ENCODE measurements at regions not wholly inside any gene's neighbourhood (a gene's known extent, or its start where the extent isn't known, plus 50 kb on each side); places are given as distances from the start of the nearest gene placed in this dataset.

DNA sequence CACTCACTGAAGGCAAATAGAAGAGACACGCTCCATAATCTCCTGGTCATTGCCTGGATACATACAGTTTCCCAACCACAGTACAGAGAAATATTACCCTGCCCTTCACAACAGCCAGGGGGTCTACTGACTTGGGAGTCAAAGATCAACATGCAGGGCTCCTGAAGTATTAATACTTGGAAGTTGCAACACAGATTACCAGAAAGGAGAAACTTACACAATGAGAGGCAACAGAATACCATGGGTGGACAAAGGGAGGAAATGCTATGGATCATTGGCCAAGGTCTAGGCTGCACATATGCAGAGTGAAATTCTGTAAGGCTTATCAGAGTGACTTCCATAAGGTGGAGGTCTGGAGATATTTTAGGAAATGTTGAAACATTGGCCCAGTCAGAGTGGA is 267.9 kb upstream of the FAT3 start:
- no peak for DNase-seq (ENCODE audit: low spot score)

DNA sequence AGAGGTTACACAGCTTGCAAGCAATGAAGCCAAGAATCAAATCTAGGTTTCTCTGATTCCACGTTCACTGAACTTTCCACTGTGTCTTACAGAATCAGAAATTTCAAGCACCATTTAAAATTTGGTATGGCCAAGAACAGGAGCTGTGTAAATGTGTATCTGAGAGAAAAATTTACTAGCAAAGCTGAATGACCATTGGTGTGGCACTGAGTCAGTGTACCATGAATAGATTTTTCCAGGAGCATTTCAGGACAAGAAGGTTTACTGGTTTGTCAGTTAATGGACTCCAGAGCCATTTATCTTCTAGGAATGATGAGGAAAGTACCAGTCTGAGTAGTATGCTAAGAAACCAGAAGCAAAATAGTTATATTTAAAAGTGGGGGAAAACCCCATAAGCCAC is 269.4 kb upstream of the FAT3 start:
- DNase-seq (ENCODE audit: low spot score) = no peak

DNA sequence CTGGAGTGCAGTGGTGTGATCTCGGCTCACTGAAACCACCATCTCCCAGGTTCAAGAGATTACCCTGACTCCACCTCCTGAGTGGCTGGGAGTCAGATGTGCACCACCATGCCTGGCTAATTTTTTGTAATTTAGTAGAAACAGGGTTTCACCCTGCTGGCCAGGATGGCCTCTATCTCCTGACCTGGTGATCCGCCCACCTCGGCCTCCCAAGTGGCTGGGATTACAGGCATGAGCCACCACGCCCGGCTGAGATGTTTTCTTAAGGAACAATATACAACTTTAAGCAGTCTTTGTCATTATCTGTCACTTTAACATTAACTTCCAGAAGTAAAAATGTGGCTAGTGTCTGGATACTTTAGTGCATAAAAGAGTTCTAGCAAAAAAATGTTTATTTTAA is 272.6 kb upstream of the FAT3 start:
- DNase-seq (ENCODE audit: low spot score) = no peak

DNA sequence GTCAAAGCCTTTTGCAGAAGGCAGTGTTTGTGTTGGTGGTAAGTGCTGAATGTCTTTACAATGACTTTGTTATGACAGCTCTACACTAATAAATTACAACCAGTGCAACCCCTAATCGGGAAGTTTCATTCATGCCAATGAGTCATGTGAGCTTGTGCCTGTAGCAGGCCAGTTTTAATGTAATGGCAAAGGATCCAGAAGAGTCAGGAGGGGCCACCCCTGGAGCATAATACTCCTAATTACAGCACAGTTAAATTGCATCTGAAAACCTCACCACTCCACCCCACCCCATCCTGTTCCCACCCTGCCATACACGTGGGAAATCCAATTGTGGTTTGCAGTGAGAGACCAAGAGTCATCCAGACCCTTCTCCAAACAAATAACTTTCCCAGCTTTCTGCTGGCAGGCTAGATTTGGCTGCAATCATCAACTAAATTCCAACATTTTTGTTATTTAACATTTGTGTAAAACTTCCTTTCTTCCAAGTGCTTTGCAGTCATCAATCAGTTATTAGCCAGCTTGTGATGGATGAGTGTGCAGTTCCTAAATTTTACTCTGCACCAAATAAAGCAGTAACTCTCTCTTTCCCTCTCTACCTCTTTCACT is 277.3 kb upstream of the FAT3 start:
- no peak for DNase-seq (ENCODE audit: low spot score)

DNA sequence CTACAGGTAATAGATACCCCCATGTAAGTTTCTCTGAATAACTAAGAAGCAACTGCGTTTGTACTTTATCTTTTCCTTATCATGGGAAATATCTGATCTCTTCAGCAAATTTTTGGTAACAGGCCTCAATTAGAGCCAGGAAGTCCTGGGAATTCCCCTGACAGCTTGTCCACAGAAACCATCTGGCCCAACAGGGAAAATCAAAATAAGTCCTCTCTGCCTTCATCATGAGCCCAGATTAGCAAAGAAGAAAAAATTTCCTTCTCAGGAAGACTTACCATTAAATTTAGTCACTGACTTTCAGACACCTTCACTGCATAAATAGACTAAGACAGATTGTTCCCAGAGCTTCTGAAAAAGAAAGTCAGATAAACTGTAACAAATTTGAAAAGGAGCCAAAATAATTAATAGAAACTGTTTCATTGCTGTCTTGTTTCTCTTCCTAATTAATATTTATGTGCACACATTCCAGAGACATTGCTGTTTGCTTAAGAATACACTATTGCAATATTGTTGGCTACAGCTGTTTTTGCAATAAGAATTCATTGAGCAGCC is 278.1 kb upstream of the FAT3 start:
- no peak for DNase-seq (ENCODE audit: low spot score)

DNA sequence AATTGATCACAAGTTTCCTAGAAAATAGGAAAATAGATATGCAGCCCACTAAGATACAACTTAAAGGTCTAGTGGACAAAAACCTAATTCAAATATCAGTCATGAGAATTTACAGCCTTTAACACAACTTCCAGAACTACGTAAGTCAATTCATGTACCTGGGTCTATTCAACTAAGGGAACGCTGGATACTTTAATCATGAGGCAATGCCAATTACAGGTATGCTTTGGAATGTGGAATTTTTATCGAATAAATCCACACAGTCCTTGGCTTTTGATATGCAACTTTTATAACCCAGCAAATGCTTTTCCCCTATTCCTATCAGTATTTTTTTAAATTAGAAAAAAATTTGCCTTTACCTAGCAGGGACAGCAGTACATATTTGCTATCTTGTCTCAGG is 289.5 kb upstream of the FAT3 start:
- DNase-seq (ENCODE audit: low spot score) = no peak

DNA sequence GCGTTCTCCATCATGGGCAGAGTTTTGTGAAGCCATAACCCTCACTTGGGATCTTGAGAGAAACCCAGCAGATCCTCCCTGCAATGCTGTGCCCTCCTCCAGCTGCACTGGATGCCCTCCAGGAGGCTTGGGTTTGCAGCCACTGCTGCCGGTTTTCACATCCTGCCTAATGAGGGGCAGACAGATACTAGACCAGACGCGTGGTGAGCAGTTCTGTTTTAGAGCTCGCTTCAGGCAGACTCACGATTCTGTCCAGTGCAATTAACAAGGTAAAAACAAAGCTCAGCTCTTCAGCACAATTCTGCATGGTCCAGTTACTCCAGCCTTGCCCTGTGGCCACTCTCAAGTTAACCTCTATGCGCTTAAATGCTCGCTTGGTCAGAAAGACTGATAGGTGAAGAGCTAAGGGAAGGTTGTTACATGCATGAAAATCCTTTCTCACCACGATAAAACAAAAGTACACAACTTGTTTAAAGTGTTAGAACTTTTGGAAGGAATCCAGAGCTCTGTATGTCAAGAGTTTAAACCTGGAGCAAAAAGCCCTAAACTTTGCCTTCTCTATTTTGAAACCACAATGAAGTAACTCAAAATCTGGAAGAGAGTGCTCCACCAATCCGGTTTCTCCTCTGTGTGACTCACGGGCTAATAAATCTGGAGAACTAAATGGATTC is 292.3 kb upstream of the FAT3 start:
- DNase-seq (ENCODE audit: low spot score) = no peak

DNA sequence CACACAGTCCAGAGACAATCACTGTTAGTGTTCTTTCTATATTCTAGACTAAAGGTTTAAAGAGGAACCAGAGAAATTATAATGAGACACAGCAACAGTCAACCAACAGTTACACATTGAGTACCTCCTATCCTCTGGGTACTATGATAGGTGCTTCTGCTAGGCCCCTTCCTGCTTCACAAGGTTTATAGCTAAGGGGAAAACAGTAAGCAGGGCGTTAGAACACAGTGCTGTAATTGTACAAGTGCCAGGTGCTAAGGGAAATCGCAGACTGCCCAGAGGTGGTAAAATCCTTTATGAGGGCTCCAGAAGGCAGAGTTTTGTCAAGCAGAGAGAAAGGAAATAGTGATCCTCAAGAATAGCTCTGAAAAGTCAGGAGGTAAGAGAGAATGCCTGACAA is 297.2 kb upstream of the FAT3 start:
- no peak for DNase-seq (ENCODE audit: low spot score)

DNA sequence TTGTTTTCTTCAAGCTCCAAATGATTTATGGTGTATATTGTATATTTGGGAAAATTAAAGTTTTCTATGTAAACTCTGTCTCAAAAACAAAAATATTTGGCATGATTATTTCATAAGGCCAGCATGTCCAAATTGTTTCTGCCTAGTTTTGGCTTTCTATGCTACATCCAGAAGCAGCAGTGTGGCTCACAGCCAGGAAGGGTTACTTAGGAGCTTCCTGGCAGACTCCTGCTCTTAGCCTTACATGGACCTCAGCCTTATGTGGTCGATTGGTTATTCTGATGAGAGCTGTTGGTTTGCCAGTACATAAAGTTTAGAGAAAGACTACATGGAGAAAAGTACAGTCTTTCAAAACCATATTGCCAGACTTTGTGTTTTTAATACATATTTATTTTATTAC is 297.7 kb upstream of the FAT3 start:
- no peak for DNase-seq (ENCODE audit: low spot score)

DNA sequence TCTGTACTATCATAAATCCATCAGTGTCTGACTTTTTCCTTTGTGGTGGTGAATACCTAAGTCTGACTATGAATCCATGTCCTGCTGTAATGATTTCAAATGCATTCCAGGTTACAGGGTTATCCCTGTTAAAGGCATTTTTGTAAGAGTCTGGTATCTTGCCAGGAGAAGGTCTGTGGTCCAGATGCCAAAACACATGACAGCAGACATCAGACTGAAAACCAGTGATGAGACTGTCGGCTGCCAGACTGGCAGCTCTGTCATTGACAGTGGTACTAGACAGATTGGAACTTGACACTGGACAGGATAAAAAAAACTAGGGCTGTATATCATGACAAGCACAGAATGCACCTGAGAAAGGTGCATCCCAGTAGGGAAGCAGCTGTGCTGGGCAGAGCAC is 301.8 kb upstream of the FAT3 start:
- no peak for DNase-seq (ENCODE audit: low spot score)

DNA sequence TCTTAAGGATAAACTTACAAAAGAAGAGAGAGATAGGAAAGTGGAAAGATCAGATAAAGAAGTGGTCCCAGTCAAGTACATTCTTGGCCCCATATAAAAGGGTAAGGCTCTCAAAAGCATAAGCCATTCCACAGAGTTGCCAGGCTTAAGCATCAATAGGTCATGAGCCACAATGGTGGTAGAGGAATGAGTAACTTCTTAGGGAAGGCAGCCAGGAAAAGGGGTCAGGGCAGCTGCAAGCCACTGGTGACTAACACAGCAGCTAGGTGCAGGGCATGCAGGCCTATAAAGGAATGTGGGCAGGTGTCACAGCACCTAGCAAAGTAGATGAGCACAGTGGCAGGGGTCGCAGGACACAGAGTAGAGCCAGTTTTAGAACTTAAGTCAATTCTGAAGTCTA is 302.6 kb upstream of the FAT3 start:
- DNase-seq (ENCODE audit: low spot score) = no peak

DNA sequence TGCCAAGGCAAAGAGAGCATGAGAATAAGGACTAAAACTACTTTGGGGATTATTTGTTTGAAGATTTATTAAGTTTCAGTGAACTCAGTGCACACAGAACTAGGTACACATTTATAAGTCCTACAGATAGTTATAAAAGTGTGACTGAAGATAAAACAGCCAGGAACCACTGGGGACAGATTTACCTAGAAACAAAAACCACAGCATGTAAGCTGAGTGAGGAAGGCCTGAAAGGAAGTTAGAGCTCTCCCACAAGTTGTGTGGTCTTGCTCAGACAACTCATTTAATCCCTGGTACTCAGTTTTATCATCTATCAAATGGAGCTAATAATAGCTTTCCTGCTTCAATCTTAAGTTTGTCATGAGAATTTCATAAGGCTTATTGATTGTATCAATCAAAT is 311.2 kb upstream of the FAT3 start:
- DNase-seq (ENCODE audit: low spot score) = no peak

DNA sequence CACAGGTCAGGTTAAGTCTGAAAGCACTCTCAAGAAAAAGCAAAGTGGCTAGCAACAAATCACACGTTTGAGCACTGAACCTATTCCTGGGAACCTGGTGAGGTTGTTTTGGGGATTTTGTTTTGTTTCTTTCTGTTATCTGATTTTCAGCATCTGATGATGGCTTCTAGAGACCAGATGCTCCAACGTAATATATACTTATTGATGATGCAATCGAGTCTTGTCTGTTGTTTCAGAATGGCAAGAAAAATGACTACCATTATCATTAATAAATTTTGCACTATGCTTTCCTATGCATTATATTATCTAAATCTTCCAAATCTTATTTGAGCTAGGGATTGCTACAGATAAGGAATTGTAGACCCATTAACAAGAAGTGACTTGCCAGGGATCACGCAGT is 312.3 kb upstream of the FAT3 start:
- no peak for DNase-seq (ENCODE audit: low spot score)

DNA sequence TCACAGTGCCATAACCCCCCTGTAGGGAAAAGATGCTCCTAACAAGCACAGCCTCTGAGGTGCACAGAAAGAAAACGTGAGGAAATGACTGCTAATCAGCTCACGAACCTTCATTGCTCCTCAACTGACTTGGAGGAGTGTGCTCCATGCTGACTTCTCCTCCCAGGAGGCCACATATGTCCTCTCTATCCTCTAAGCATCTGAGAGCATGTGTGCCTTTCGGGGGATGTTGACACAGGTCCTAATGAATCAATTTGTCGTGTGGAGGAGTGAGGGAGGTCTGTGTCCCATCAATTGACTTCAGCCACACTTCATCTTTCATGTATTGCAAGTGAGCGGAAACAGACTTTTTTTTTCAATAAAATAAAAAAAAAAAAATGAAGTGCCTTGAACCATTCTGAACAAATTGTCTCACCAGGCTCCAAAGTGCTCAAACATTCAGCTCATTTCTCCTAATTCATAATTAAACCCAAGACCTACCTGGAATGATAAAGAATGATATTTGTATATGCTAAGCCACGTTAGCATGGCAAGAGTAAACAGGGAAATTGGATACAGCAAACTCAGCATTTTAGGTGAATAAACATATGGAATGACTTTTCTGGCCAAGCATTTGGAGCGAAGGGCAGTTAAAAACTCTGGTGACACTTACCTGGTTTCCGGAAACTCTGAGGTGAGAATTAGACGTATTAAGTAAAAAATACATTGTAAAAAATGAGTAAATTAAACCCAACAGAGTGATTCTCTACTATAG is 317.6 kb upstream of the FAT3 start:
- no peak for DNase-seq (ENCODE audit: low spot score)

DNA sequence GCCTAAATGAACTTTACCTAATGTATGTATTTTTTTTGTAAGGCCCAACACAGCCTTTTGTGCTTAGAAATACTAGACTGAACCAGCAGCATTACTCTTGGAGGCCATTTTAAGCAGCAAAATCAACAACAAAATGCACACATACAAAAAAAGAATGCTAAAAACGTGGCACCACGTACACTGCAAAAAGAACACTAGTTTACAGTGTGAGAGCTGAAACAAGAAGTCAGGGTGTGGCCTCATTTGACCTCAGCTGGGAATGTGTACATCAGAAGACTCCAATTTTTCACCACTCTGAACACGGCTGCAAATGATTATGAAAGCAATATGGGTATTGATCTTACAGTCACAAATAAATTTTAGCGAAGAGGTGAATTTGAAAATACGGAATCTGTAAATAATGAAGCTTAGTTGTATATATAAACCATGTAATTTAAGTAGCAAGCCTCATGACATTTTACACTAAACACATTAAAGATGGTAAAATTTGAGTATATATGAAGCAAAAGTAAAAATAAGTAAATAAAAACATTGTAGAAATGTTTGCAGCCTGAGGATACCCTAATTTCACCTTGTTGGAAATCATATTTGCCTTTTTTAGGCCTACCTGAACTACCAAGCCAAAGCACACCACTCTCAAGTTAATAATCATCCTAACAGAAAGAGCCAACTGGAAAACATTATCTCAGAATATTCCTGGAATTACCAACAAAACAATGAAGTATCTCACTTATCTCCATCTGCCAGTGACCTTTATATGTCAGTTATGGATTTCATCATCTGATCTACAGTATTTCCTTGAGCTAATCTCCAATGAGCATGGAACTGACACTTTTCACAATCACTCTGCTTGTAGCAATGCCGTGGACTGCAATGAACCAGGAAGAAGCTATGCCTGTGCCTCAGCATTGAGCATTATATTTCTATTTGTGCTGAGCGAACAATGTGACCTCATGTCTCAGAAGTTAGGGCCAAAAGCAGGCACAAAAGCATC is 319.5 kb upstream of the FAT3 start:
- DNase-seq (ENCODE audit: low spot score) = no peak

DNA sequence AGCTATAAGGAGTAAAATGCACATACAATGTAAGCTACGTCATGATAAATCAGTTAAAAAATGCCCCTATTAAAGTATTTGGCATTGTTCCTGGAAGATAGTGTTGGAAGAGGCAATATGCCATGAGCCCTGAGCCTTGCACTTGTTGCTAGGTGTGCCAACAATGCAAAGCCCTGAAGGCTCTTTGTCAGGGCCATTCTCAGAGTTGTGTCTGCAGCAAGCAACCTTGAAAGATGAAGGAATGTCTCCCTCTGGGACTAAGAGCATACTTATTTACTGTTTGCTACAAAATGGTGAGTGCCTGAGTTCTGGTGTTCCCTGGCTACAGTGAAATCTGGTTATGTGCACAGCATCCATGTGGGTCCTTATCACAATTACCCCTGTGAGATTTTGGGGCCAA is 322.3 kb upstream of the FAT3 start:
- DNase-seq (ENCODE audit: low spot score) = no peak

DNA sequence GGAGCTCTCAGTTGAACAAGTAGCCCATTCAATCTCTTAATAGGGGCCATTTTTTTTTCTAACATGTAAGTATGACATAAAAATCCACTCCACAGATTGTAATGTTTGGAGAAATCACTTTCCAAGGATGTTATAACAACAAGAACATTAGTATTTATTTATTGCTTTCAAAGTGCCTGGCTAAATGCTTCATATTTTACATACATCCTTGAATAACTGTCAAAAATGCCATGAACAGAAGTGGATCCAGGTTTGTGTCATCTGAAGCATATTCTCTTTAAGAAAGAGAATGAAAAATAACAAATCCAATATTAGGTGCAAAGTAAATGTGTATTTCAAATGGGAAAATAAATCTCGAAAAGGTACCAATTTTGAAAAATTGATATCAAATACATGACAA is 344.0 kb upstream of the FAT3 start:
- DNase-seq (ENCODE audit: low spot score) = no peak

DNA sequence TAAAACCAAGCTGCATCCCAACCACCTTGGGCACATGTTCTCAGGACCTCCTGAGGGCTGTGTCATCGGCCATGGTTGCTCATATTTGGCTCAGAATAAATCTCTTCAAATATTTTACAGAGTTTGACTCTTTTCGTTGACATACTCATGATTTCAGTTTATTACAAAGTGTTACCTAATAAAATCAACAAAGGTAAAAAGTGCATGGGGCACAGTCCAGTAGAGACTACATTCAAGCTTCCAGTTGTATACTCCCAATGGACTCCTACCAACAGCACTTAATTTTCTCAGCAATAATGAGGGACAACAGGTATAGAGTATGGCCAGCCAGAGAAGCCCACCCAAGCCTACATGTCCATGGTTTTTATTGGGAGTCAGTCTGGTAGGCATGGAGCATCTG is 347.9 kb upstream of the FAT3 start:
- no peak for DNase-seq (ENCODE audit: low spot score)

DNA sequence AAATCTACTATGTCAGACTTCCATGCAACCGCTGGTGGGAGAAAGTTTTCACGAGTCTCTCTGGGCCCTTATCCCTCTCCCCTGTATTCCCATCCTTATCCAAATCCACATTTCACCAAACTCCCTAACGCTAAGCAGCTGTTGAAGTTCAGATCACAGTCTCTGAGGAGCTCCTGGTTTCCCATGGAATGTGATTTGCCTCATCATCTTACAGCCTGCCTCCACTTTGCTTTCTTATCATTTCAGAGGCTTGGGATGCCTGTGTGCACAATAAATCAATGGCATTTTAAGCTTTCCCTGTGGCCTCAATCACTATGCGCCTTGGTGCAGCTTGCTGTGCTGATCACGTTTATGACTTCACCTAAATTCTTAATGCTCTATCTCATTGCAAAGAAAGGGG is 352.4 kb upstream of the FAT3 start:
- DNase-seq (ENCODE audit: low spot score) = no peak

DNA sequence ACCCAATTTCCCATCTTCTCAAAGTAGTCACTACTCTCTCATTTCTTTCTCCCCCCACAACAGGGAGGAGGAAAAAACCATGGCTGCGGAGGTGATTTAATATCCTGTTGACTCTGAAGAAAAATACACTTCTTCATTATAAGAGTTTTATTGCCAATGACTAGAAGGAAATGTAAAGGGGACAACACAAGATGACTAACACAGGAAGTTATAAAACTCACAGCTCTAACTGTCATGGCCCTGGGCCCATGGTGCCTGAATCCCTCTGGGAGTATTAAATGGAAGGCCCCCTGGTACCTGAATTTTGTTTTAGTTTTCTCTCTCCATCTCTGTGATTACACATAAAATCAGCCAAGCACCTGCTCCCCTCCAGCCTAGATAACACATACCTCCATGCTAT is 352.8 kb upstream of the FAT3 start:
- no peak for DNase-seq (ENCODE audit: low spot score)

DNA sequence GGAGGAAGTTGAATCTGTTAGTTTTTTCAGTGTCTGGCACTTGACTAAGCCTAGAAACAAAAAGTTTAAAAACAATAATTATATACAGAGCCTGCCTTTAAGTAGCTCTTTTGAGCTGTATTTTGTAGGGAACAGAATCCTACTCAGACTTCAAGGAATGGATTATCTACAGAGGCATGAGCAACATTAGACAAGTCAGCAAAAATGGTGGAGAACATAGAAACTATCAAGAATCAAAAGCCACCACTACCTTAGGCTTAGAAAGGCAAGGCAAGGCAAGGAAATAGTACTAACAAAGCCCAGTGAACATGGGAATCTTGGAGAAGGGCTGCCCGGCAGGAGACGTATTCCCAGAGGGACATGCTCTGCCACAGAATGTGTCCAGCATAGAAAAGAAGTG is 353.6 kb upstream of the FAT3 start:
- DNase-seq (ENCODE audit: low spot score) = no peak

DNA sequence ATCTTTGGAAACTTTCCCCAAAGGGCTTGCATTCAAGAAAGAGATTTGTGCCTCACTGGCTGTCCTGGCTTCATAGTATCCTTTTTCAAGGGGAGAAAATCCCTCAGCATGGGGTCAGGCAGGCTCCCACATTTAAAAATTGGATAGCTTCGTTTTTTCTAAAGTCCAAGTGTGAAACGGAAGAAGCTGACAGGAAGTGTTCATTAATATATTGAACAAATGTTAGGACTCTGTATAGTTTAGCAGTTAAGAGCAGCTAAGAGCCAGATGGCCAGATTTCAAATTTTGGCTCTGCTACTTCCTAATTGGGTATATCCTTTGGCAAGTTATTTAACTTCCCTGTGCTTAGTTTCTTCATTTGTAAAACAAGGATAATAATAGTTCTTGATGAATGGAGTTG is 354.9 kb upstream of the FAT3 start:
- no peak for DNase-seq (ENCODE audit: low spot score)

Measured in iPS-NIHi11 (cell line).